GM19397 (cell line): ENCODE measurements at regions not wholly inside any gene's neighbourhood (a gene's known extent, or its start where the extent isn't known, plus 50 kb on each side); places are given as distances from the start of the nearest gene placed in this dataset.
"Not testable (repeated sequence)": the region's sequence is repeated elsewhere in the genome, so short reads cannot be mapped to it uniquely, and the experiment has no call there.

Experiments
- ATAC-seq: cut with Tn5 transposase; IDR thresholded peaks from one replicate; pipeline ENCODE4 v1.9.1; 2021; ENCODE audit warnings: mild to moderate bottlenecking, moderate library complexity; ENCODE audit not compliant: unreplicated experiment

GRCh38 chr1:244156617-244157016 lies 105.5 kb downstream of the ZBTB18 start:
- not testable (repeated sequence) for ATAC-seq

GRCh38 chr1:244157731-244158438 lies 106.8 kb downstream of the ZBTB18 start:
- no peak for ATAC-seq

- ATAC-seq, result no peak
Measured at GRCh38 chr1:244159646-244160045, 108.6 kb downstream of the ZBTB18 start.

- ATAC-seq, result no peak
Measured at GRCh38 chr1:244160455-244161235, 109.6 kb downstream of the ZBTB18 start.

DNA sequence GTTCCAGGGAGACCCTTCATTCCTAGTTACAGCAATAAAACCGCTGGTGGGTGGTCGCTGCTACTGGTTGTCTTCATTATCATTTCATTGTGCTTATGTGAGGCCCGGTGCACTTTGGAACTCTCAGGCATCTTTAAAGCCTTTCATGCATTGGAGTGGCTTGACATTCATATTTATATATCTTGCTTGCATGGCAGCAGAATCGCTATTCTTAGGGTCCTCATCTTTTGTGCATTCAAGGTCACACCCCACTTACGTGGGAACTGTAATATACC lies 110.1 kb downstream of the ZBTB18 start:
- ATAC-seq, result no peak

GRCh38 chr1:244162786-244163530 lies 111.9 kb downstream of the ZBTB18 start:
- no peak for ATAC-seq

DNA sequence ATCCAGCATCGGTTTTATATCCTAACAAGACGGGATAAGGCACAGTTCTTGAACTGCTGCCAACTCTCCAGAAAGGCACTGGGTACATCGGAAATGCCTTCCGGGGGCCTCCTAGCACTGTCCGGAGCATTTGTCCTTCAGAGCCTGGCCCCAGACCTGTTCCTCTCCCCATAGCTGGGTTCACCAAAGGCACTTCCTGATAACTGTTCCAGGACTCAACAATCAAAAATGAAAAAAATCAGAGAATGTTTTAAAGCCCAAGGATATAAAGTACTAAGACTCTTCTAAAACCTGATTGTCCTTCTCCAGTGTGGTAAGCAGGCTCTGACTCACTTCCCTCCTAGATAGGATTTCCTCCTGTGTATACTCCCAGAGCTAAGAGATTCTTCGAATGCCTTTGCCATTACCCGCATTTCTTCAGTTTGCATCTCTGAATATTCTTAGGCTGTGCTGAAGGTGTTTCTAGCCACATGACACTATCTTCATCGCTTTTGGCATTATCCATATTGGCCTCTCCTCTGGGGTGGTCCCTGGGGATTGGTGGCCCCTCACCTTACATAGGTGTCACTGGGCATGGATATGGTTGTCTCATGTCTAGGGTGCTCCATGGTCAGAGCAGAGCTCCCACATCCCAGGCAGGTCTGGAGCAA lies 112.9 kb downstream of the ZBTB18 start:
- no peak for ATAC-seq

GRCh38 chr1:244164511-244164890 lies 113.4 kb downstream of the ZBTB18 start:
- no peak for ATAC-seq

DNA sequence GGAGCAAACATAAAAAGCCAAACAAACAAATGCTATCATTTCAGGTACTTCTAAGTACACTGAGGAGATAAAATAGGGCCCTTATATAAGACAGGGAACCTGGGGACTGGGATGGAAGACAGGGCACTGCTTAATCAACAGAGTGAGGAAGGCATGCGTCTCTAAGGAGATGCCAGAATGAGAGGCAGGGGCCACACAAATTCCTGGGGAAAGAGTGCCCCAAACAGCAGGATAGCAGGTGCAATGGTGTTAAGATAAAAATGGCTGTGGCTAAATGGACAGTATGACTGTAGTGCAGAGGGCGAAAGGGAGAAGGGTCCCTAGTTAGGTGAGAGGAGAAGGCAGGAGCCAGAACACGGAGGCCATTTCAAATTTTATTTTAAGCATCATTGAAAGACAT lies 113.9 kb downstream of the ZBTB18 start:
- ATAC-seq, result no peak

- ATAC-seq, result no peak
Measured at GRCh38 chr1:244165701-244166100, 114.6 kb downstream of the ZBTB18 start.

DNA sequence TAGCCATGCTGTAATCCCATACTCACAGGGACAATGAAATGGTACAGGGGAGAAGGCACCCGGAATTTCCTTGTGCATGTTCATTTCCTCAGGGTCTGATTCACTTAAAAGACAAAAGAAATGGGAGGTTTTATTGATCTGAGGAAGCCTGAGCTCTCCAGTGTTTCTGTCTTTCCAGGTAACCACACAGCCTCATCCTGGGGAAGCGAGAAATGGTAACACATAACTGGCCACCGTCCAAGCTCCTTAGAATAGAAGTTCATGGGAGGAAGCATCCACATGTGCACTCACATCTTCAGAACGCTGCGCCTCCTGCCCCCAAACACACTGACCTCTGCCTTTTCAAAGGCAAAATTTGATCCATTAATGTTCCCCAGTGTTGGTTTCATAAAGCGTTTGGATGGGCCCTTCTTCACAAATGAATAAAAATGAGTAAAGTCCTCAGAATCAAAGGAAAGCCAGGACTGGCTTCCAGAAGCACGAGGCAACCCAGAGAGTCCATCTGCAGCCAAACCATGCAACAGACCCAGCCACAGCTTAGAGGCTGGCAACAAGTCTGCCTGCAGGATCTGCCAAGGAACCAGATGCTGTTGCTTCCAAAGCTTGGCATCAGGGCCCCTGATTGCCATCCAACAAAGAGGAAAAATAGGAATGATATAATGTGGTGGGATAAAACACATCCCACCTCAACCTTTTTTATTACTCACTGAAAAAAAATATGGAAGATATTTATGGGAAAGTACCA lies 120.3 kb downstream of the ZBTB18 start:
- ATAC-seq, result no peak

GRCh38 chr1:244173240-244173639 lies 122.2 kb downstream of the ZBTB18 start:
- no peak for ATAC-seq

- no peak for ATAC-seq
Measured at GRCh38 chr1:244173769-244174168, 122.7 kb downstream of the ZBTB18 start.

DNA sequence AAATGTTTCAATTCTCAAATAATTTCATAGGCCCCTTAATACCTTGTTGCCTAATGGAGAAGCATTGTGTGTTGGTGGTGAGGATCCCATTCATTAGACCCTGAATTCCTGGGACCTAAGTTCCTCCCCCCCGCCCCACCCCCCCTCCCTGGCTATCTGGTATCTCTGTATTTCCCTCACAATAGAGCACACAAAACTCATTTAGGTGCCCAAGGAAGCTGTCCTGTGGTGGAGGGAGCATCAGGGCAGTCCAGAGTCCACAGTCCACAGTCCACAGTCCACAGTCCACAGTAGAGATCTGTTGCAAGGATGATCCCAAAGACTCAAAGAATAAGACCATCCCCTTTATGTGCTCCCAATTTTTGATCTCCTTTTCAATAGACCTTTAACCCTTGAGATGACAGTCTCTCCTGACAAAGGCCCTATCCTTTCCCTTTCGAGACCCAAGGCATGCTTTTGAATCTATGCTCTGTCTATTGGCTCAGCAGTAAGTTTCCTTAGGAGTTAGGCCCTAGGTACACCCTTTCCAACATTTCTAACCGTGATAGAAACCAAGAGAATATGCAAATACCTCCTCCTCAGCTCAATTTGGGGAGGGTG lies 123.9 kb downstream of the ZBTB18 start:
- no peak for ATAC-seq

GRCh38 chr1:244176201-244176600 lies 125.1 kb downstream of the ZBTB18 start:
- ATAC-seq, result no peak

DNA sequence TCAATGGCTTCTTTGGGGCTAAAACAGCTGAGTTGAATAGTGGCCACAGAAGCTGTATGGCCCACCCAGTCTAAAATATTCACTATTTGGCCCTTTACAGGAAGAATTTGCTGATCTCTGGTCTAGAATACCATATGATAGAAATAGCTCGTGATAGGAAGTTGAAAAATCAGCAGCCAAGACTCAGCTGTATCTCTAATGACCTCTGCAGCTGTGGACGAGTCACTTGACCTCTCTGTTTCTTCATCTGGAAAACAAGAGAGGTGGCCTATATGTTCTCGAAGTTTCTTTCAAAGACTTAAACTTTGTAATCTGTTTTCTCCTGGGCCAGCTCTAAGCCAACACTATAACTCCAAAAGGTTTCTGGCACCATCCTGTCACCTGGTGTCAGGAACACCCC lies 129.2 kb downstream of the ZBTB18 start:
- no peak for ATAC-seq

DNA sequence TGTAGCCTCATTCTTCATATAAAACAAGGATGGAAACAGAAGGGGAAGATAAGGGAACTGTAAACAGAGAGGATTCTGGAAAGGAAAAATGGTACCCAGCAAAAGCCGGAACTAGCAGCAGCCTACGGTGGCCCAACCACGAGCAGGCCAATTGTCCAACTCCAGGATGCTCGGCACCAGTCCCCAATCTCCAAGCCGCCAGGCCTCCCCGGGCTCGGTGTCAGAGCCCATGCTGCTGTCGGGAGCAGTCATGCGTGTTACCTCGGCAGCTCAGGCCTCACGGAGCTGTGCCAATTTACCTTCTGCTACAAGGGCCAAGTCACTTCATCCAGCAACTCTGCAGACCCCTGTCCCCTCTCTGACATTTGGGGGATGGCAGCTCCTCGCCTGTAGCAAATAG lies 130.8 kb downstream of the ZBTB18 start:
- ATAC-seq, result no peak

DNA sequence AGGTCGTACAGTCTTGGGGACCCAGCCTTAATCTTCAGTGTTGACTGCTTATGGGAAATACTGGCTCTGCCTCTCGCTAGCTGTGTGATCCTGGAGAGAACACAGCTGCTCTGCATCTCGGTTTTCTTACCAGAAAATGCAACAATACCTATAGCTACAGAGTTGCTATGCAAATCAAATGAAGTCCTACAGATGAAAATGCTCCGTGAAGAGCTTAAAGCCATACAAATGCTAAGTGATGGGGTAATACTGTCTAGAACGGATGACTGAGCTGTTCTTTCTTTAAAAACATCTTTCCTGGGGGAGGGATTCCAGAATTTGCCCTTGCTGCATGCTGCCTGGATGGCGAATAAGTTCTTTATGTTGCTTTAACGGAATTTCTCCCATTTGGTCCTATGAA lies 132.0 kb downstream of the ZBTB18 start:
- ATAC-seq, result no peak

DNA sequence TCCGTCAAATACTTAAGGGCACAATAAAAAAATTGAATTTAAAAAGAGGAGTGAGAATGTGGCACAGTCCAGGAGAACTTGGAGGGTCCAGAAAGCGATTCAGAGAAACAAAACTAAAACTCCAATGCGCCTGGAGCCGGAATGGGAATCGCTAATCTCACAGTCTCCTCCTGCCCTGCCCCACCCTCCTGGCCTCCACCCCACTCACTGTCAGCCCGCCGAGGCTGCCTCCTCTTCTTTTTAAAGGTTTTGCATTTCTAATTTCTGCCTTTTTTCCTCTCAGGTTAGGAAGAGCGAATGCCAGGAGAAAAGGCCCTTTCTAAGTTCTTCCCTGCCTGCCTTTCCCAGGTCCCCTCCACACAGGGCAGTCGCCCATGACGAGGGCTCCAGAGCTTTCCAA lies 135.3 kb downstream of the ZBTB18 start:
- no peak for ATAC-seq

GRCh38 chr1:244187310-244187709 lies 136.2 kb downstream of the ZBTB18 start:
- no peak for ATAC-seq
